Heart left ventricle (tissue), 16 donors: ENCODE measurements at regions not wholly inside any gene's neighbourhood (a gene's known extent, or its start where the extent isn't known, plus 50 kb on each side); places are given as distances from the start of the nearest gene placed in this dataset.

Experiments used
- ATAC-seq, 4 donors: fragments of 200-7000 bp; cut with Tn5 transposase; one replicate each; pipeline ENCODE4 v1.9.1; 2020 to 2022; ENCODE audit warnings: moderate library complexity in 4 of 4, mild to moderate bottlenecking in 3 of 4, moderate number of reproducible peaks in 1 of 4
- DNase-seq, 5 donors: peaks; one replicate each; pipeline ENCODE4 v3.0.0-alpha.2; 2020
- H3K27ac ChIP-seq, 12 donors: fragments of 200-600 bp; sonication (generic) in 4 of 12; one replicate each; pipeline versions ENCODE4 v1.5.0 to v1.8.0; 2016 to 2022; ENCODE audit warnings: mild to moderate bottlenecking in 2 of 12
- H3K27me3 ChIP-seq, 9 donors: fragments of 200-600 bp; sonication (generic) in 2 of 9; one replicate each; pipeline versions ENCODE4 v1.5.1 to v1.8.0; 2016 to 2022; ENCODE audit warnings: mild to moderate bottlenecking in 3 of 9
- H3K36me3 ChIP-seq, 9 donors: fragments of 200-600 bp; sonication (generic) in 2 of 9; one replicate each; pipeline versions ENCODE4 v1.5.0 to v1.8.0; 2018 to 2022; ENCODE audit warnings: mild to moderate bottlenecking in 2 of 9
- H3K4me1 ChIP-seq, 12 donors: fragments of 200-600 bp; sonication (generic) in 4 of 12; one replicate each; pipeline versions ENCODE4 v1.5.0 to v1.8.0; 2016 to 2022; ENCODE audit warnings: mild to moderate bottlenecking in 3 of 12
- H3K4me3 ChIP-seq, 12 donors: fragments of 200-600 bp; sonication (generic) in 4 of 12; one replicate each; pipeline versions ENCODE4 v1.5.0 to v1.8.0; 2017 to 2022; ENCODE audit warnings: mild to moderate bottlenecking in 9 of 12, moderate library complexity in 4 of 12
- H3K9me3 ChIP-seq, 12 donors: fragments of 200-600 bp; sonication (generic) in 4 of 12; one replicate each; pipeline versions ENCODE4 v1.5.0 to v1.8.0; 2016 to 2022; ENCODE audit warnings: mild to moderate bottlenecking in 1 of 12
- CTCF ChIP-seq, 12 donors: fragments of 200-600 bp; sonication (generic) in 4 of 12; IDR thresholded peaks; one replicate each; pipeline versions ENCODE4 v1.5.0 to v1.8.0; 2018 to 2022; ENCODE audit warnings: antibody characterized with exemption in 12 of 12, mild to moderate bottlenecking in 5 of 12
- POLR2A ChIP-seq, 2 donors: fragments of 450-650 bp; IDR thresholded peaks; one replicate each; pipeline ENCODE4 v1.6.1; 2017; ENCODE audit warnings: antibody characterized with exemption in 2 of 2, mild to moderate bottlenecking in 2 of 2, moderate library complexity in 2 of 2
- WGBS, 4 donors: extraction: QIAGEN DNeasy Blood & Tissue Kit in 2 of 4; methylation state at CpG; one replicate each; pipeline versions ENCODE4 v1.1.5 to v1.1.7; 2013 to 2018; 5-methylcytosine and 5-hydroxymethylcytosine counted together
- intact Hi-C, 10 donors: fragments of 100-400 bp; cut with DNase I; formaldehyde crosslinking; loops; one replicate each; pipeline versions ENCODE4 v1.11.1 to v1.14.2; 2022
- donor health status: ischemic (EF 13 %, LVEDD 7.1; RV severe dilation, severe dysfunction).
- donor health status: healthy with polysubstance abuse.
- donor health status: DM: no; HTN: yes; CAD: no.
- donor health status: DM: no; HTN: no; CAD: no.
- donor health status: ischemic (EF 25% LVEDD 6.9; RV normal size, moderate dysfunction).
- donor health status: ischemic (EF 25% LVEDD 5.7; RV mildly dilated, moderate dysfunction).
- donor health status: healthy.
- donor health status: DM: yes; HTN: yes; CAD: no.
- donor health status: ischemic (EF 35%, LVEDD 5.7; RV mildly dilated, moderate dysfunction).
- donor health status: nonischemic (EF 11% LVEDD 7.7; RV severe dilation, severe dysfunction).
- donor health status: DM: yes; HTN: yes; CAD: no.
- donor health status: PGD.
- donor health status: ischemic (EF 29% LVEDD 5.4; RV normal size, mild dysfunction).
- donor health status: nonischemic (EF 23%, LVEDD 6.1; RV moderate dilation, normal function).

GRCh38 chr7:80309377-80309776 lies 174.7 kb downstream of the GNAI1 start:
- DNase-seq (no peak), ATAC-seq (no peak)
- intact Hi-C loops = no loop called here
- 93 to 97% (median 96%) methylated on average over 3 of the region's 3 CpGs for WGBS, 4 donors
- no peak for TF ChIP-seq POLR2A (IDR thresholded peaks at IDR 0.05)
- no peak for TF ChIP-seq CTCF (IDR thresholded peaks at IDR 0.05)
- no peaks in the 10 kb centered on the region for H3K27me3 ChIP-seq
- H3K27ac ChIP-seq = no peak overlapping the region
- H3K4me1 ChIP-seq = peaks cover 0 to 24% (median 5%) of the 10 kb centered on the region in 12 donors
- no peaks in the 10 kb centered on the region for H3K36me3 ChIP-seq
- no peaks in the 10 kb centered on the region for H3K9me3 ChIP-seq
- H3K4me3 ChIP-seq = no peak overlapping the region

GRCh38 chr7:80307227-80307856 lies 172.7 kb downstream of the GNAI1 start:
- intact Hi-C loops = no loop called here
- H3K9me3 ChIP-seq = no peaks in the 10 kb centered on the region
- WGBS, 4 donors = 91 to 100% (median 94%) methylated on average over 2 of the region's 2 CpGs

GRCh38 chr7:80303315-80303714 lies 168.7 kb downstream of the GNAI1 start:
- 77 to 82% (median 78%) methylated on average over 2 of the region's 2 CpGs for WGBS, 4 donors
- intact Hi-C loops = no loop called here
- DNase-seq (no peak), ATAC-seq (no peak)
- Histone ChIP-seq H3K36me3 (no peaks in the 10 kb centered on the region), H3K9me3 (no peaks in the 10 kb centered on the region), H3K27ac (no peak overlapping the region), H3K4me3 (no peak overlapping the region), H3K27me3 (no peaks in the 10 kb centered on the region), H3K4me1 (peaks cover 0 to 4% (median 0%) of the 10 kb centered on the region in 12 donors)
- no peak for TF ChIP-seq CTCF (IDR thresholded peaks at IDR 0.05)
- no peak for TF ChIP-seq POLR2A (IDR thresholded peaks at IDR 0.05)

More at GRCh38 chr7:80307227-80307856, 172.7 kb downstream of the GNAI1 start:
- no peak for TF ChIP-seq POLR2A (IDR thresholded peaks at IDR 0.05)
- no peak for TF ChIP-seq CTCF (IDR thresholded peaks at IDR 0.05)
- Histone ChIP-seq H3K36me3 (no peaks in the 10 kb centered on the region), H3K4me3 (no peak overlapping the region), H3K4me1 (peaks cover 0 to 21% (median 4%) of the 10 kb centered on the region in 12 donors), H3K27me3 (no peaks in the 10 kb centered on the region), H3K27ac (no peak overlapping the region)
- DNase-seq = no peak
- no peak for ATAC-seq

GRCh38 chr7:80302636-80303035 lies 168.0 kb downstream of the GNAI1 start:
- intact Hi-C loops = no loop called here
- Histone ChIP-seq H3K4me3 (no peak overlapping the region), H3K27ac (no peak overlapping the region), H3K4me1 (peaks cover 0 to 4% (median 0%) of the 10 kb centered on the region in 12 donors), H3K27me3 (no peaks in the 10 kb centered on the region), H3K9me3 (no peaks in the 10 kb centered on the region), H3K36me3 (no peaks in the 10 kb centered on the region)
- ATAC-seq (no peak), DNase-seq (no peak)
- TF ChIP-seq POLR2A (IDR thresholded peaks at IDR 0.05) (no peak), CTCF (IDR thresholded peaks at IDR 0.05) (no peak)
- 92 to 97% (median 94%) methylated on average over 2 of the region's 2 CpGs for WGBS, 4 donors
